ENCODE measurements at regions not wholly inside any gene's neighbourhood (a gene's known extent, or its start where the extent isn't known, plus 50 kb on each side); places are given as distances from the start of the nearest gene placed in this dataset.

- Mint-ChIP-seq H3K27ac (no peak overlapping the region), H3K9me3 (no peaks in the 10 kb centered on the region), H3K4me3 (no peak overlapping the region), H3K4me1 (ENCODE audit: unreplicated experiment) (peaks cover 10% of the 10 kb centered on the region), H3K36me3 (no peaks in the 10 kb centered on the region), H3K27me3 (peaks cover 10% of the 10 kb centered on the region)
- no peak for DNase-seq (ENCODE audit: extremely low spot score, unreplicated experiment)
- no peak for TF ChIP-seq CTCF (conservative IDR thresholded peaks at IDR 0.05)
Measured at GRCh38 chr2:6471419-6471818, 394.3 kb downstream of the CMPK2 start.

GRCh38 chr2:6474161-6475140, 391.3 kb downstream of the CMPK2 start:
- no peak overlapping the region for H3K4me3 Mint-ChIP-seq
- no peaks in the 10 kb centered on the region for H3K9me3 Mint-ChIP-seq
- H3K27me3 Mint-ChIP-seq, result peaks cover 10% of the 10 kb centered on the region
- H3K4me1 Mint-ChIP-seq (ENCODE audit: unreplicated experiment), result peaks cover 10% of the 10 kb centered on the region
- no peaks in the 10 kb centered on the region for H3K36me3 Mint-ChIP-seq
- H3K27ac Mint-ChIP-seq, result no peak overlapping the region
- no peak for TF ChIP-seq CTCF (conservative IDR thresholded peaks at IDR 0.05)
- no peak for DNase-seq (ENCODE audit: extremely low spot score, unreplicated experiment)

- peaks cover 8% of the 10 kb centered on the region for H3K4me1 Mint-ChIP-seq (ENCODE audit: unreplicated experiment)
Measured at GRCh38 chr2:6475155-6475940, 390.4 kb downstream of the CMPK2 start.

GRCh38 chr2:6480514-6480913, 385.2 kb downstream of the CMPK2 start:
- H3K4me1 Mint-ChIP-seq (ENCODE audit: unreplicated experiment), result peaks cover 5% of the 10 kb centered on the region
- H3K9me3 Mint-ChIP-seq, result peaks cover 18% of the 10 kb centered on the region
- no peak for TF ChIP-seq CTCF (conservative IDR thresholded peaks at IDR 0.05)
- H3K27me3 Mint-ChIP-seq, result peaks cover 6% of the 10 kb centered on the region
- H3K4me3 Mint-ChIP-seq, result no peak overlapping the region
- no peak for DNase-seq (ENCODE audit: extremely low spot score, unreplicated experiment)
- no peak overlapping the region for H3K27ac Mint-ChIP-seq
- H3K36me3 Mint-ChIP-seq, result no peaks in the 10 kb centered on the region

More at GRCh38 chr2:6475155-6475940, 390.4 kb downstream of the CMPK2 start:
- DNase-seq (ENCODE audit: extremely low spot score, unreplicated experiment), result no peak
- no peak overlapping the region for H3K4me3 Mint-ChIP-seq
- H3K27ac Mint-ChIP-seq, result no peak overlapping the region
- peaks cover 9% of the 10 kb centered on the region for H3K9me3 Mint-ChIP-seq
- TF ChIP-seq CTCF (conservative IDR thresholded peaks at IDR 0.05), result no peak
- H3K27me3 Mint-ChIP-seq, result peaks cover 13% of the 10 kb centered on the region
- H3K36me3 Mint-ChIP-seq, result no peaks in the 10 kb centered on the region

GRCh38 chr2:6482256-6482655, 383.5 kb downstream of the CMPK2 start:
- no peaks in the 10 kb centered on the region for H3K4me1 Mint-ChIP-seq (ENCODE audit: unreplicated experiment)
- no peaks in the 10 kb centered on the region for H3K36me3 Mint-ChIP-seq
- peaks cover 18% of the 10 kb centered on the region for H3K9me3 Mint-ChIP-seq
- H3K27me3 Mint-ChIP-seq, result peaks cover 3% of the 10 kb centered on the region
- H3K27ac Mint-ChIP-seq, result no peak overlapping the region
- TF ChIP-seq CTCF (conservative IDR thresholded peaks at IDR 0.05), result no peak
- no peak overlapping the region for H3K4me3 Mint-ChIP-seq
- DNase-seq (ENCODE audit: extremely low spot score, unreplicated experiment), result no peak

All from type B pancreatic cell (in vitro differentiated cells).